ENCODE measurements at regions not wholly inside any gene's neighbourhood (a gene's known extent, or its start where the extent isn't known, plus 50 kb on each side); places are given as distances from the start of the nearest gene placed in this dataset.
"Not testable (repeated sequence)": the region's sequence is repeated elsewhere in the genome, so short reads cannot be mapped to it uniquely, and the experiment has no call there.

- no peak for DNase-seq (ENCODE audit: low read depth)
Observed at GRCh38 chr1:224533517-224533916, 82.6 kb upstream of the CNIH3 start.

DNA sequence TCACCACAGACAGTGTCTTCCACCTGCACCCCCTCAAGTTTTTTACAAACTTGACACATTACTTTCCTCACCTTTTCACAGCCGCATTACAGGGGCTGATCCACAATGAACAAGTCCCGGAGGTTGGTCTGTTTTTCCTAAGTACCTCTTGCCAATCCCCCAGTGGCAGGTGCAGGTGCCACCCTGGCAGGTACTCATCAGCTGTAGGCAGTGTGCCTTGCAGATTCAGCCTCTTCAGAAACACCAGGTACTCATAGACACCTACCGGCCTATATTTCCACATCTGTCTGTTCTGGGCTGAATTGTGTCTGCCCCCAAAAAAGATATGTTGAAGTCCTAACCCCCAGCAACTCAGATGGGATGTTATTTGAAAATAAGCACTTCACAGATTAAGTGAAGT lies 81.4 kb upstream of the CNIH3 start:
- DNase-seq (ENCODE audit: low read depth) = no peak

DNA sequence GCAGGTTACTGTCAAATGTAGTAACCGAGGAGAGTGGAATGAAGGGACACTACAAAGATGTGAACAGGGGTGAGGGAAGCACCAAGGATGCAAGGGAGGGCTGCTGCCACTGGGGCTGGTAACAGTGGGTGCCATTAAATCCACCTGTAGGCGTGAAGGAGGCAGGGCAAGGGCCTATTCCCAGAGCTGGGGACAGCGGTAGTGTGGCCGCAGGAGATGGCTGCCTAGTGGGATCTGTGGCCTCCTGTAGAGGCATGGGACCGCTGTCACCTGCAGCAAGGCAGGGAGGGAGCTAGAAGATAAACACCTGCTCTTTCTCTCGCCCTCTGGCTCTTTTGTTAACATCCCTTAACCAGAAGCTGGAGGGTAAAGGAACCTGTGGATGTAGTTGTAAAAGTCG lies 80.5 kb upstream of the CNIH3 start:
- DNase-seq (ENCODE audit: low read depth) = no peak

DNA sequence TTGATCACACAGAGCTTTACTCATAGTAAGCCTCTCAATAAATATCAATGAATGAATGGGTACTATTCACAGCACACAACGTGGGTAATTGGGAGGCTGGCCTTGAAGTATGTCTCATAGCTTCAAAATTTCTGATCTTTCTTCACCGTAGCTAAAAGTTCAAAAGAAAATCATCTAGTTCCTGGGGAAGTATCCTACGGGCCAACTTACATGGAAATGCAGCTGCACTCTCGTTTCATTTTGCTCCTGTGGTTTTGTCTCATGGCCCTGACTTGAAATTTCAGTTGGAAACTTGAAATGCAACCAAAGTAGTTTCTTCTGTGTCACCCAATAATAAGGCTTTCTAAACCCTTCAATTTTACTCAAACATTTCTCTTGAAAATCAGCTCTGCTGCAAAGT lies 76.1 kb upstream of the CNIH3 start:
- DNase-seq (ENCODE audit: low read depth) = no peak

DNA sequence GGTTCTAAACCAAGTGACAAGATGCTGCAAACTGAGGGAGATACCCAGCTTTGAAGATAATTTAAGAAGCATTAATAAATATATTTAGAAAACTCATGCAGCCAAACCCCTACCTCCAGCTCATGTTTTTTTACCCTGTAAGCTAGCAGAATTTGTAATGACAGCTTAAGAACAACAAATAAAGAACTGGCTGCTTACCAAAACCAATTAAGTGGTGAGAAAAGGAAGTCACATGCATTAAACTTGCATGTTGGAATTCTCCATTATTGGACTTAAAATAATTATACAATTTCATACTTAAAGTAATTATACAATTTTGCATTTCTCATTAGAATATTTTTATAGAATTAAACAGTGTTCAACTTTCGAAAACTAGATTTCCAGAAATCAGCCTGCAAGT lies 75.6 kb upstream of the CNIH3 start:
- no peak for DNase-seq (ENCODE audit: low read depth)

GRCh38 chr1:224541072-224541790 lies 74.9 kb upstream of the CNIH3 start:
- no peak for DNase-seq (ENCODE audit: low read depth)

- no peak for DNase-seq (ENCODE audit: low read depth)
Observed at GRCh38 chr1:224541901-224542630, 74.1 kb upstream of the CNIH3 start.

- no peak for DNase-seq (ENCODE audit: low read depth)
Observed at GRCh38 chr1:224542783-224543440, 73.2 kb upstream of the CNIH3 start.

DNA sequence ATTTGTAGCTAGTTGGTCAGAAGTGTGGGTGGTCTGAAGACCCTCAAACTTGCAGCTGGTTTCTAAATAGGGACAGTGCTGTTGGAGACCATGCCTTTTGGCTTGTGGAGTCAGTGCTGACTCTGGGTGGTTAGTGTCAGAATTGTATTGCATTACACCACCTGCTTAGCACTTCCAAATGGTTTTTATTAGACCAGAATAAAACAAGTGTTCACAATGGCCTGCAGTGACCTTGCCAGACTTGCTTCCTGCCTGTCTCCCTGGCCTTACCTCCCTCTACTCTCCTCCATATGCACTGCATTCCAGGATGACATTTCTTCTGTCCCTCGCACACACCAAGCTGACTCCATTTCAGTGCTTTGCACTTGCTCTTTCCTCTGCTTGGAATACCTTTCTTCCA lies 72.7 kb upstream of the CNIH3 start:
- DNase-seq (ENCODE audit: low read depth) = no peak

- DNase-seq (ENCODE audit: low read depth) = no peak
Observed at GRCh38 chr1:224544346-224545110, 71.6 kb upstream of the CNIH3 start.

DNA sequence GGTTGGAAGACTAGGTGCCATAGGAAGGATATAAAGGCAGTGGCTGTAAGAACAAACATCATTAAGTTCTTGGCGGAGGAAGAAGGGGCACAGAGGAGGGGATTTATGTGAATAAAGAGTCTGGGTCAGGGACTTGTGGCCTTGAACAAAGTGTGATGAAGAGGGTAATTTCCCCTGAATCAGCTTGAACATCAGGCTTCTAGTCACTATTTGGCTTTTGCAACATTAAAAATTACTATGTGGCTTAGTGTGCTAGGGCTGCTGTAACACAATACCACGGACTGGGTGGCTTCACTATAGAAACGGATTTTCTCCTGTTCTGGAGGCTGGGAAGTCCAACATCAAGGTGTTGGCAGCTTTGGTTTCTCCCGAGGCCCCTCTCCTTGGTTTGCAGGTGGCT lies 70.5 kb upstream of the CNIH3 start:
- DNase-seq (ENCODE audit: low read depth) = no peak

DNA sequence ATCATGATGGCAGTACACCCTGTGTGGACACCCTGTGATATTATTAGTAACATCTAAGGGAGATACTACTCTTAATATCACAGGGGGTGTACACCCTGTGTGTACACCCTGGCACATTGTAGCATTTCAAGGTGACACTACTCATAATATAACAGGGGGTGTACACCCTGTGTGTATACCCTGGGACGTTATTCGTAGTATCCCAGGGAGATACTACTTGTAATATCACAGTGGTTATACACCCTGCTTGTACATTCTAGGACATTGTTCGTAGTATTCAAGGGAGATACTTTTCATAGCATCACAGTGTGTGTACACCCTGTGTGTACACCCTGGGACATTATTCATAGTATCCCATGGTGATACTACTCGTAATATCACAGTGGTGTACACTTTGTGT lies 67.4 kb upstream of the CNIH3 start:
- DNase-seq (ENCODE audit: low read depth) = no peak

DNA sequence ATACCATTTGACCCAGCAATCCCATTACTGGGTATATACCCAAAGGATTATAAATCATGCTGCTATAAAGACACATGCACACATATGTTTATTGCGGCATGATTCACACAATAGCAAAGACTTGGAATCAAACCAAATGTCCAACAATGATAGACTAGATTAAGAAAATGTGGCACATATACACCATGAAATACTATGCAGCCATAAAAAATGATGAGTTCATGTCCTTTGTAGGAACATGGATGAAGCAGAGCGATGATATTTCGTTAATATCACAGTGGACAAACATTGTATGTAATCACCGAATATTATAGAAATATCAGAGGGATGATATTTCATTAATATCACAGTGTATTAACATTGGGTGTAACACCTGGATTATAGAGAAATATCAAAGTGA lies 64.9 kb upstream of the CNIH3 start:
- not testable (repeated sequence) for DNase-seq (ENCODE audit: low read depth)

DNA sequence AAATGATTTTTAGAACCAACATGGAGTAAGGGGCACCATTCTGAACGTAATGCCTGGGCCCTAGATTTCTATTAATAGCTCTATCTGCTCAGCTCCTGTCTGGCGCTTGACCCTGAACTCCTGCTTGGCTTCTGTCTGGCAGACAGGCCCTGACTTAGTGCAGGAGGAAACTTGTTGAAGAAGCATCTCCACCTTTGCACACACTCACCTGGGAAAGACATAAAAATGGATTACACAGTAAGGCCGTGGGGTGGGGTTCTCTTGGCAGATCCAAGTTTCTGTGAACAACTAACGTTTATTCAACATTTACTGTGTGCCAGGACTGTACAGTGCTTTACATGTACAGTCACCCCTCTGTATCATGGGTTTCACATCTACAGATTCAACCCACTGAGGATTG lies 62.1 kb upstream of the CNIH3 start:
- DNase-seq (ENCODE audit: low read depth) = no peak

GRCh38 chr1:224554620-224555259 lies 61.4 kb upstream of the CNIH3 start:
- DNase-seq (ENCODE audit: low read depth) = no peak

DNA sequence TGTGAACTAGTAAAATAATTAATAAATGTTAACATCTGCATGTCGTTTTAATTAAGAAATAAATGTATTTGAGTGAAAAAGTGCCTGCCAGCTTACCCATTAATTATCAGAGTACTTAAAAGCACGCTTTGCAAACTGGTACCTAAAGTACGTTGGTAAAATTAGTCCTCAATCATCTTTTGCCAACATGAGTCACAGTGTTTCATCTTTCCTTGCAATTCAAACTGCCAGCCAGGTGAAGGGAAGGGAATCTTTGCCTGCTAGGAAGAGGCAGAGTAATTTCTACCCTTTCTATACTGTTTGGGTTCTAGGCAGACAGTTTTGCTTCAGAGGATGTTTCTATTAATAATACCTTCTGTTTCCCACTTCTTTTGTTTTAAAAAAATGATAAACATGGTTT lies 57.2 kb upstream of the CNIH3 start:
- no peak for DNase-seq (ENCODE audit: low read depth)

GRCh38 chr1:224559981-224560728 lies 56.0 kb upstream of the CNIH3 start:
- no peak for DNase-seq (ENCODE audit: low read depth)

GRCh38 chr1:224562881-224563280 lies 53.2 kb upstream of the CNIH3 start:
- not testable (repeated sequence) for DNase-seq (ENCODE audit: low read depth)

- DNase-seq (ENCODE audit: low read depth) = no peak
Observed at GRCh38 chr1:224563666-224564065, 52.5 kb upstream of the CNIH3 start.

GRCh38 chr1:224564454-224565084 lies 51.5 kb upstream of the CNIH3 start:
- DNase-seq (ENCODE audit: low read depth) = no peak

- DNase-seq (ENCODE audit: low read depth) = no peak
Observed at GRCh38 chr1:224565186-224565585, 50.9 kb upstream of the CNIH3 start.

Measured in forelimb muscle (tissue), 1 donor.